ENCODE measurements at regions not wholly inside any gene's neighbourhood (a gene's known extent, or its start where the extent isn't known, plus 50 kb on each side); places are given as distances from the start of the nearest gene placed in this dataset.
A peak's percentile ranks its signal among the peaks of the same experiment; 100 is the strongest.

GRCh38 chr10:20956843-20957242, 59.7 kb upstream of the NEBL start:
- no peaks in the 10 kb centered on the region for H3K4me1 Mint-ChIP-seq (ENCODE audit: low read depth)
- no peak for DNase-seq
- intact Hi-C loops (cut with micrococcal nuclease): no loop called here
- TF ChIP-seq CTCF (IDR thresholded peaks at IDR 0.05): no peak
- ChIA-PET CTCF (no interaction called here), POLR2A (no interaction called here)
- ATAC-seq: no peak
- no peaks in the 10 kb centered on the region for H3K27me3 Mint-ChIP-seq
- H3K36me3 Mint-ChIP-seq (ENCODE audit: low read depth): no peaks in the 10 kb centered on the region
- H3K27ac Mint-ChIP-seq: no peak overlapping the region
- H3K9me3 Mint-ChIP-seq: no peaks in the 10 kb centered on the region
- no peak overlapping the region for H3K4me3 Mint-ChIP-seq

- no peak overlapping the region for H3K4me3 Mint-ChIP-seq
- POLR2A ChIA-PET: no interaction called here
These were observed 58.3 kb upstream of the NEBL start for GRCh38 chr10:20955355-20955893.

GRCh38 chr10:20954519-20954918, 57.4 kb upstream of the NEBL start:
- ATAC-seq (no peak), DNase-seq (no peak)
- ChIA-PET POLR2A (no interaction called here), CTCF (no interaction called here)
- Mint-ChIP-seq H3K4me3 (no peak overlapping the region), H3K36me3 (ENCODE audit: low read depth) (no peaks in the 10 kb centered on the region), H3K27me3 (no peaks in the 10 kb centered on the region), H3K4me1 (ENCODE audit: low read depth) (no peaks in the 10 kb centered on the region), H3K27ac (no peak overlapping the region), H3K9me3 (no peaks in the 10 kb centered on the region)
- TF ChIP-seq CTCF (IDR thresholded peaks at IDR 0.05): no peak
- intact Hi-C loops (cut with micrococcal nuclease): no loop called here

More at GRCh38 chr10:20955355-20955893, 58.3 kb upstream of the NEBL start:
- H3K4me1 Mint-ChIP-seq (ENCODE audit: low read depth): no peaks in the 10 kb centered on the region
- intact Hi-C loops (cut with micrococcal nuclease): no loop called here
- no peaks in the 10 kb centered on the region for H3K9me3 Mint-ChIP-seq
- no peaks in the 10 kb centered on the region for H3K36me3 Mint-ChIP-seq (ENCODE audit: low read depth)
- ATAC-seq: peak; percentile 17
- H3K27me3 Mint-ChIP-seq: no peaks in the 10 kb centered on the region
- TF ChIP-seq CTCF (IDR thresholded peaks at IDR 0.05): no peak
- peak; percentile 5 for DNase-seq
- no peak overlapping the region for H3K27ac Mint-ChIP-seq
- CTCF ChIA-PET: no interaction called here

GRCh38 chr10:20953120-20953519, 56.0 kb upstream of the NEBL start:
- no peaks in the 10 kb centered on the region for H3K36me3 Mint-ChIP-seq (ENCODE audit: low read depth)
- POLR2A ChIA-PET: no interaction called here
- H3K27me3 Mint-ChIP-seq: no peaks in the 10 kb centered on the region
- H3K27ac Mint-ChIP-seq: no peak overlapping the region
- H3K4me1 Mint-ChIP-seq (ENCODE audit: low read depth): no peaks in the 10 kb centered on the region
- intact Hi-C loops (cut with micrococcal nuclease): no loop called here
- CTCF ChIA-PET: no interaction called here
- TF ChIP-seq CTCF (IDR thresholded peaks at IDR 0.05): no peak
- no peaks in the 10 kb centered on the region for H3K9me3 Mint-ChIP-seq
- ATAC-seq: no peak
- no peak for DNase-seq
- H3K4me3 Mint-ChIP-seq: no peak overlapping the region

GRCh38 chr10:20949967-20950366, 52.9 kb upstream of the NEBL start:
- no peaks in the 10 kb centered on the region for H3K36me3 Mint-ChIP-seq (ENCODE audit: low read depth)
- intact Hi-C loops (cut with micrococcal nuclease): no loop called here

More at GRCh38 chr10:20949967-20950366, 52.9 kb upstream of the NEBL start:
- ChIA-PET POLR2A (no interaction called here), CTCF (no interaction called here)
- Mint-ChIP-seq H3K9me3 (no peaks in the 10 kb centered on the region), H3K27ac (no peak overlapping the region), H3K27me3 (no peaks in the 10 kb centered on the region), H3K4me1 (ENCODE audit: low read depth) (no peaks in the 10 kb centered on the region), H3K4me3 (no peak overlapping the region)
- ATAC-seq (no peak), DNase-seq (no peak)
- no peak for TF ChIP-seq CTCF (IDR thresholded peaks at IDR 0.05)
